ENCODE measurements at regions not wholly inside any gene's neighbourhood (a gene's known extent, or its start where the extent isn't known, plus 50 kb on each side); places are given as distances from the start of the nearest gene placed in this dataset.

- intact Hi-C loops (cut with DNase I): no loop called here
Measured at GRCh38 chr6:134425513-134425912, 107.6 kb upstream of the SGK1 start.

GRCh38 chr6:134424798-134425170, 106.9 kb upstream of the SGK1 start:
- H3K36me3 ChIP-seq: no peaks in the 10 kb centered on the region
- intact Hi-C loops (cut with DNase I): no loop called here
- no peak for DNase-seq
- no peak for ATAC-seq
- no peaks in the 10 kb centered on the region for H3K9me3 ChIP-seq
- TF ChIP-seq CTCF (IDR thresholded peaks at IDR 0.05) (no peak), POLR2A (IDR thresholded peaks at IDR 0.05) (no peak)
- peaks cover 0 to 20% (median 0%) of the 10 kb centered on the region in 12 donors for H3K4me1 ChIP-seq
- 87 to 98% (median 90%) methylated on average over 1 of the region's 1 CpG for WGBS, 4 donors
- H3K27me3 ChIP-seq: no peaks in the 10 kb centered on the region
- H3K27ac ChIP-seq: peak overlapping the region in 1 of 12 donors; percentile 19
- no peak overlapping the region for H3K4me3 ChIP-seq

More at GRCh38 chr6:134425513-134425912, 107.6 kb upstream of the SGK1 start:
- H3K4me3 ChIP-seq: no peak overlapping the region
- H3K36me3 ChIP-seq: no peaks in the 10 kb centered on the region
- H3K4me1 ChIP-seq: peaks cover 0 to 20% (median 0%) of the 10 kb centered on the region in 12 donors
- H3K27ac ChIP-seq: no peak overlapping the region
- TF ChIP-seq POLR2A (IDR thresholded peaks at IDR 0.05) (no peak), CTCF (IDR thresholded peaks at IDR 0.05) (no peak)
- no peaks in the 10 kb centered on the region for H3K9me3 ChIP-seq
- WGBS, 4 donors: 75 to 85% (median 81%) methylated on average over 6 of the region's 6 CpGs
- no peak for DNase-seq
- ATAC-seq: no peak
- no peaks in the 10 kb centered on the region for H3K27me3 ChIP-seq

GRCh38 chr6:134424165-134424797, 106.4 kb upstream of the SGK1 start:
- TF ChIP-seq POLR2A (IDR thresholded peaks at IDR 0.05) (no peak), CTCF (IDR thresholded peaks at IDR 0.05) (no peak)
- DNase-seq: no peak
- no peak for ATAC-seq
- no peaks in the 10 kb centered on the region for H3K9me3 ChIP-seq
- H3K27me3 ChIP-seq: no peaks in the 10 kb centered on the region
- intact Hi-C loops (cut with DNase I): no loop called here
- H3K4me3 ChIP-seq: no peak overlapping the region
- H3K27ac ChIP-seq: peak overlapping the region in 1 of 12 donors; percentile 19
- WGBS, 4 donors: 52 to 71% (median 64%) methylated on average over 2 of the region's 2 CpGs
- no peaks in the 10 kb centered on the region for H3K36me3 ChIP-seq
- H3K4me1 ChIP-seq: peaks cover 0 to 20% (median 0%) of the 10 kb centered on the region in 12 donors

- 90 to 95% (median 94%) methylated on average over 6 of the region's 6 CpGs for WGBS, 4 donors
- peak in 1 of 4 donors; percentile 50 for ATAC-seq
- H3K27ac ChIP-seq: peak overlapping the region in 1 of 12 donors; percentile 19
Measured at GRCh38 chr6:134422426-134423231, 104.7 kb upstream of the SGK1 start.

More at GRCh38 chr6:134422426-134423231, 104.7 kb upstream of the SGK1 start:
- no peak overlapping the region for H3K4me3 ChIP-seq
- H3K27me3 ChIP-seq: no peaks in the 10 kb centered on the region
- intact Hi-C loops (cut with DNase I): no loop called here
- H3K9me3 ChIP-seq: no peaks in the 10 kb centered on the region
- H3K36me3 ChIP-seq: no peaks in the 10 kb centered on the region
- DNase-seq: no peak
- peaks cover 0 to 20% (median 0%) of the 10 kb centered on the region in 12 donors for H3K4me1 ChIP-seq
- no peak for TF ChIP-seq CTCF (IDR thresholded peaks at IDR 0.05)
- TF ChIP-seq POLR2A (IDR thresholded peaks at IDR 0.05): no peak

Data from heart left ventricle (tissue), 16 donors.